ENCODE measurements at regions not wholly inside any gene's neighbourhood (a gene's known extent, or its start where the extent isn't known, plus 50 kb on each side); places are given as distances from the start of the nearest gene placed in this dataset.

DNA sequence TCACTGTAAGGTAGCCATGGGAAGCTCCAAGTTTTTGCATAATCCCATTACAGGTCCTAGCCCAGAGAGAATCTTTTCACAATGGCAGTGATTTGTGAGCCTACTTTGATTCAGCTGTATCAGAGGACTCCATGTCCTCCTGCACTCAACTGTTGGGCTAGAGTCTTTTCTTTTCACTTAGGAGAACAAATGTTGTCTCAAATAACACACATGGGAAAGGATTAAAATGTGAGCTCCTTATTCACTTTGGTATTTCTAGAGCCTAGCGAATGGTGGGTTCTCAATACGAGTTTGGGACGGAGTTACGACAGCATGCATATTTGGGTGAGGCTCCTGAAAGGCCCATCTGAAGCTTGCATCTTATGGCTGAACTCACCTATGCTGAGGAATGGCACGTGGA is 183.5 kb upstream of the STEAP4 start:
- Histone ChIP-seq H3K4me1 (ENCODE audit: control insufficient read depth in 5 of 5, insufficient read depth in 5 of 5, low read length in 5 of 5) (no peaks in the 10 kb centered on the region), H3K9me3 (ENCODE audit: control insufficient read depth in 5 of 5, low read length in 5 of 5) (no peaks in the 10 kb centered on the region), H3K36me3 (ENCODE audit: control insufficient read depth in 5 of 5, insufficient read depth in 5 of 5, low read length in 5 of 5) (no peaks in the 10 kb centered on the region), H3K9ac (ENCODE audit: low read length in 5 of 5) (no peak overlapping the region), H3K27me3 (ENCODE audit: control insufficient read depth in 5 of 5, insufficient read depth in 4 of 5, low read length in 5 of 5) (peaks cover 0 to 4% (median 0%) of the 10 kb centered on the region in 5 donors), H3K27ac (ENCODE audit: low read depth, low read length) (no peak overlapping the region), H3K4me3 (ENCODE audit: low read depth in 1 of 5, low read length in 5 of 5) (no peak overlapping the region)

DNA sequence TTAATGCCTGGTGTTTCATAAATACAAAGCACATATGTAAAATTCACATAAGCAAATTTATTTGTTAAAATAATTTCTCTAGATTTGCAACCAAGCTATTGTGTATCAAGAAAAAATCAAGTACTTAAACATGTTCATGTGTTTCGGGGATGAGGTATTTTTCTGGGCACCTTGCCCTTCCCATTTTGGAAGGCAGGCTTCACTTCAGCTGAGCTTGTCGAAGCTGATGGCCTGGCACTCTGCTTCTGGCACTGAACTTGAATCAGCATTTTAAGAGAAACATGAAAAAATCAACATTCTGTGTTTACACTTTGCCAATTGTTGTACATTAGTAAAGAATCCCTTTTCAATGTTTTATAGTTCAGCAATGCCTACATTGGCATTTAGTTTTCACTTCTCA is 179.1 kb upstream of the STEAP4 start:
- no peak overlapping the region for H3K9ac ChIP-seq (ENCODE audit: low read length in 5 of 5)
- H3K4me1 ChIP-seq (ENCODE audit: control insufficient read depth in 5 of 5, insufficient read depth in 5 of 5, low read length in 5 of 5): peaks cover 0 to 4% (median 0%) of the 10 kb centered on the region in 5 donors
- no peaks in the 10 kb centered on the region for H3K36me3 ChIP-seq (ENCODE audit: control insufficient read depth in 5 of 5, insufficient read depth in 5 of 5, low read length in 5 of 5)
- no peaks in the 10 kb centered on the region for H3K9me3 ChIP-seq (ENCODE audit: control insufficient read depth in 5 of 5, low read length in 5 of 5)
- peaks cover 0 to 4% (median 0%) of the 10 kb centered on the region in 5 donors for H3K27me3 ChIP-seq (ENCODE audit: control insufficient read depth in 5 of 5, insufficient read depth in 4 of 5, low read length in 5 of 5)
- no peak overlapping the region for H3K27ac ChIP-seq (ENCODE audit: low read depth, low read length)
- no peak overlapping the region for H3K4me3 ChIP-seq (ENCODE audit: low read depth in 1 of 5, low read length in 5 of 5)

DNA sequence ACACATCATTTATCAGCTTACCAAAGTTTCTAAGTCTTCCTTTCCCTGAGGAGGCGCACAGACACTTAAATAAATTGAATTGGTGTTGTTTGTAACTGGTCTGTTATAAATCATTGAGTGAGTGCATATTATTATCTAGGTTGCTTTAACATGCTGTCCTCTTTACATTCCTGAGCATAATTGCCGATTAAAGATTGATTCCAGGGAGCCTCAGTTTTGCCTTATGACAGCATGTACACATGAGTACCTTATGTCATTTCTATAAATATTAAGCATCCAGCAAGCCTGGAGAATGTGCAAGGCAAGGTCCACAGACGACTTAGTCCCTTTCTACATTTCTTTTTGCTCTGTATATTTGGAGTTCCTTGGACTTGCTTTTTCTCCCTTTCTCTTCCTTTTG is 177.9 kb upstream of the STEAP4 start:
- Histone ChIP-seq H3K9me3 (ENCODE audit: control insufficient read depth in 5 of 5, low read length in 5 of 5) (no peaks in the 10 kb centered on the region), H3K9ac (ENCODE audit: low read length in 5 of 5) (no peak overlapping the region), H3K4me3 (ENCODE audit: low read depth in 1 of 5, low read length in 5 of 5) (no peak overlapping the region), H3K27ac (ENCODE audit: low read depth, low read length) (no peak overlapping the region), H3K4me1 (ENCODE audit: control insufficient read depth in 5 of 5, insufficient read depth in 5 of 5, low read length in 5 of 5) (peaks cover 0 to 5% (median 0%) of the 10 kb centered on the region in 5 donors), H3K36me3 (ENCODE audit: control insufficient read depth in 5 of 5, insufficient read depth in 5 of 5, low read length in 5 of 5) (no peaks in the 10 kb centered on the region), H3K27me3 (ENCODE audit: control insufficient read depth in 5 of 5, insufficient read depth in 4 of 5, low read length in 5 of 5) (no peaks in the 10 kb centered on the region)

GRCh38 chr7:88480896-88481295 is 174.2 kb upstream of the STEAP4 start:
- H3K4me3 ChIP-seq (ENCODE audit: low read depth in 1 of 5, low read length in 5 of 5): no peak overlapping the region
- H3K4me1 ChIP-seq (ENCODE audit: control insufficient read depth in 5 of 5, insufficient read depth in 5 of 5, low read length in 5 of 5): peaks cover 0 to 5% (median 0%) of the 10 kb centered on the region in 5 donors
- no peak overlapping the region for H3K27ac ChIP-seq (ENCODE audit: low read depth, low read length)
- H3K9me3 ChIP-seq (ENCODE audit: control insufficient read depth in 5 of 5, low read length in 5 of 5): no peaks in the 10 kb centered on the region
- no peaks in the 10 kb centered on the region for H3K27me3 ChIP-seq (ENCODE audit: control insufficient read depth in 5 of 5, insufficient read depth in 4 of 5, low read length in 5 of 5)
- no peak overlapping the region for H3K9ac ChIP-seq (ENCODE audit: low read length in 5 of 5)
- no peaks in the 10 kb centered on the region for H3K36me3 ChIP-seq (ENCODE audit: control insufficient read depth in 5 of 5, insufficient read depth in 5 of 5, low read length in 5 of 5)

- Histone ChIP-seq H3K4me3 (ENCODE audit: low read depth in 1 of 5, low read length in 5 of 5) (no peak overlapping the region), H3K9ac (ENCODE audit: low read length in 5 of 5) (no peak overlapping the region), H3K27me3 (ENCODE audit: control insufficient read depth in 5 of 5, insufficient read depth in 4 of 5, low read length in 5 of 5) (no peaks in the 10 kb centered on the region), H3K27ac (ENCODE audit: low read depth, low read length) (no peak overlapping the region), H3K36me3 (ENCODE audit: control insufficient read depth in 5 of 5, insufficient read depth in 5 of 5, low read length in 5 of 5) (no peaks in the 10 kb centered on the region), H3K9me3 (ENCODE audit: control insufficient read depth in 5 of 5, low read length in 5 of 5) (no peaks in the 10 kb centered on the region), H3K4me1 (ENCODE audit: control insufficient read depth in 5 of 5, insufficient read depth in 5 of 5, low read length in 5 of 5) (peaks cover 0 to 5% (median 0%) of the 10 kb centered on the region in 5 donors)
Observed at GRCh38 chr7:88480271-88480670, 173.6 kb upstream of the STEAP4 start.

- Histone ChIP-seq H3K27ac (ENCODE audit: low read depth, low read length) (no peak overlapping the region), H3K9ac (ENCODE audit: low read length in 5 of 5) (no peak overlapping the region), H3K36me3 (ENCODE audit: control insufficient read depth in 5 of 5, insufficient read depth in 5 of 5, low read length in 5 of 5) (no peaks in the 10 kb centered on the region), H3K9me3 (ENCODE audit: control insufficient read depth in 5 of 5, low read length in 5 of 5) (no peaks in the 10 kb centered on the region), H3K4me1 (ENCODE audit: control insufficient read depth in 5 of 5, insufficient read depth in 5 of 5, low read length in 5 of 5) (peaks cover 0 to 5% (median 0%) of the 10 kb centered on the region in 5 donors), H3K27me3 (ENCODE audit: control insufficient read depth in 5 of 5, insufficient read depth in 4 of 5, low read length in 5 of 5) (no peaks in the 10 kb centered on the region), H3K4me3 (ENCODE audit: low read depth in 1 of 5, low read length in 5 of 5) (no peak overlapping the region)
Observed at GRCh38 chr7:88477976-88478375, 171.3 kb upstream of the STEAP4 start.

GRCh38 chr7:88465600-88465999 is 158.9 kb upstream of the STEAP4 start:
- no peak overlapping the region for H3K4me3 ChIP-seq (ENCODE audit: low read depth in 1 of 5, low read length in 5 of 5)
- H3K9ac ChIP-seq (ENCODE audit: low read length in 5 of 5): no peak overlapping the region
- H3K27me3 ChIP-seq (ENCODE audit: control insufficient read depth in 5 of 5, insufficient read depth in 4 of 5, low read length in 5 of 5): no peaks in the 10 kb centered on the region
- no peaks in the 10 kb centered on the region for H3K36me3 ChIP-seq (ENCODE audit: control insufficient read depth in 5 of 5, insufficient read depth in 5 of 5, low read length in 5 of 5)
- no peak overlapping the region for H3K27ac ChIP-seq (ENCODE audit: low read depth, low read length)
- H3K4me1 ChIP-seq (ENCODE audit: control insufficient read depth in 5 of 5, insufficient read depth in 5 of 5, low read length in 5 of 5): no peaks in the 10 kb centered on the region
- H3K9me3 ChIP-seq (ENCODE audit: control insufficient read depth in 5 of 5, low read length in 5 of 5): no peaks in the 10 kb centered on the region

DNA sequence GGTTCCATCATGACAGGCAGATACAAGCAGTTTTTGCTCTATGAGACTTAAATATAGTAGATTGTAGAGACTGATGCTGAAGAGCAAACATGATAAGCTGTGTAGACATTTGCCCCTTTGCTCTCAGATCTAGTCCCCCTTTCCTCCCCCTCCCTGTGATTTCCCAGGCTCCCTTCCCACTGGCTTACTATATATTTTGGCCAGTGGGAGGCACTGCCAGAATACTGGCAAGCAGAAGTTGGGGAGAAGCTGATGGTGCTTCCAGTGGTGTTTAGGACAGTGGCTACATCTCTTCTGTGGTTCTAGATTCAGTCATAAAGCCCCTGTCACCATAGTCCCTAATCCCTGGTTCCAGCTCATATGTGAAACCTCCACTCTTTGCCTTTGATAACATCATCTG is 156.1 kb upstream of the STEAP4 start:
- Histone ChIP-seq H3K9ac (ENCODE audit: low read length in 5 of 5) (no peak overlapping the region), H3K27ac (ENCODE audit: low read depth, low read length) (no peak overlapping the region), H3K27me3 (ENCODE audit: control insufficient read depth in 5 of 5, insufficient read depth in 4 of 5, low read length in 5 of 5) (no peaks in the 10 kb centered on the region), H3K4me1 (ENCODE audit: control insufficient read depth in 5 of 5, insufficient read depth in 5 of 5, low read length in 5 of 5) (no peaks in the 10 kb centered on the region), H3K4me3 (ENCODE audit: low read depth in 1 of 5, low read length in 5 of 5) (no peak overlapping the region), H3K9me3 (ENCODE audit: control insufficient read depth in 5 of 5, low read length in 5 of 5) (no peaks in the 10 kb centered on the region), H3K36me3 (ENCODE audit: control insufficient read depth in 5 of 5, insufficient read depth in 5 of 5, low read length in 5 of 5) (no peaks in the 10 kb centered on the region)

GRCh38 chr7:88460650-88461049 is 154.0 kb upstream of the STEAP4 start:
- Histone ChIP-seq H3K4me1 (ENCODE audit: control insufficient read depth in 5 of 5, insufficient read depth in 5 of 5, low read length in 5 of 5) (no peaks in the 10 kb centered on the region), H3K9ac (ENCODE audit: low read length in 5 of 5) (no peak overlapping the region), H3K27me3 (ENCODE audit: control insufficient read depth in 5 of 5, insufficient read depth in 4 of 5, low read length in 5 of 5) (no peaks in the 10 kb centered on the region)

GRCh38 chr7:88458946-88459345 is 152.3 kb upstream of the STEAP4 start:
- Histone ChIP-seq H3K4me3 (ENCODE audit: low read depth in 1 of 5, low read length in 5 of 5) (no peak overlapping the region), H3K27ac (ENCODE audit: low read depth, low read length) (no peak overlapping the region)

More at GRCh38 chr7:88460650-88461049, 154.0 kb upstream of the STEAP4 start:
- Histone ChIP-seq H3K9me3 (ENCODE audit: control insufficient read depth in 5 of 5, low read length in 5 of 5) (no peaks in the 10 kb centered on the region), H3K27ac (ENCODE audit: low read depth, low read length) (no peak overlapping the region), H3K36me3 (ENCODE audit: control insufficient read depth in 5 of 5, insufficient read depth in 5 of 5, low read length in 5 of 5) (no peaks in the 10 kb centered on the region), H3K4me3 (ENCODE audit: low read depth in 1 of 5, low read length in 5 of 5) (no peak overlapping the region)

GRCh38 chr7:88458279-88458678 is 151.6 kb upstream of the STEAP4 start:
- Histone ChIP-seq H3K4me1 (ENCODE audit: control insufficient read depth in 5 of 5, insufficient read depth in 5 of 5, low read length in 5 of 5) (no peaks in the 10 kb centered on the region), H3K9ac (ENCODE audit: low read length in 5 of 5) (no peak overlapping the region), H3K9me3 (ENCODE audit: control insufficient read depth in 5 of 5, low read length in 5 of 5) (no peaks in the 10 kb centered on the region), H3K27me3 (ENCODE audit: control insufficient read depth in 5 of 5, insufficient read depth in 4 of 5, low read length in 5 of 5) (no peaks in the 10 kb centered on the region), H3K4me3 (ENCODE audit: low read depth in 1 of 5, low read length in 5 of 5) (no peak overlapping the region), H3K27ac (ENCODE audit: low read depth, low read length) (no peak overlapping the region), H3K36me3 (ENCODE audit: control insufficient read depth in 5 of 5, insufficient read depth in 5 of 5, low read length in 5 of 5) (no peaks in the 10 kb centered on the region)

More at GRCh38 chr7:88458946-88459345, 152.3 kb upstream of the STEAP4 start:
- Histone ChIP-seq H3K36me3 (ENCODE audit: control insufficient read depth in 5 of 5, insufficient read depth in 5 of 5, low read length in 5 of 5) (no peaks in the 10 kb centered on the region), H3K9me3 (ENCODE audit: control insufficient read depth in 5 of 5, low read length in 5 of 5) (no peaks in the 10 kb centered on the region), H3K27me3 (ENCODE audit: control insufficient read depth in 5 of 5, insufficient read depth in 4 of 5, low read length in 5 of 5) (no peaks in the 10 kb centered on the region), H3K4me1 (ENCODE audit: control insufficient read depth in 5 of 5, insufficient read depth in 5 of 5, low read length in 5 of 5) (no peaks in the 10 kb centered on the region), H3K9ac (ENCODE audit: low read length in 5 of 5) (no peak overlapping the region)

Measured in subcutaneous abdominal adipose tissue (tissue), 5 donors.